Activated CD8-positive, alpha-beta memory T cell treated with anti-CD3 and anti-CD28 coated beads, Interleukin-2, amount 50 U/mL, for 4 hours (primary cell): ENCODE measurements at regions not wholly inside any gene's neighbourhood (a gene's known extent, or its start where the extent isn't known, plus 50 kb on each side); places are given as distances from the start of the nearest gene placed in this dataset.
"Not testable (repeated sequence)": the region's sequence is repeated elsewhere in the genome, so short reads cannot be mapped to it uniquely, and the experiment has no call there.

Experiments used
- DNase-seq: peaks from one replicate; pipeline ENCODE4 v3.0.0-alpha.2; 2020

- no peak for DNase-seq
These were observed 211.1 kb upstream of the XIST start for GRCh38 chrX:74063426-74064155.

- no peak for DNase-seq
These were observed 209.4 kb upstream of the XIST start for GRCh38 chrX:74061879-74062278.

DNA sequence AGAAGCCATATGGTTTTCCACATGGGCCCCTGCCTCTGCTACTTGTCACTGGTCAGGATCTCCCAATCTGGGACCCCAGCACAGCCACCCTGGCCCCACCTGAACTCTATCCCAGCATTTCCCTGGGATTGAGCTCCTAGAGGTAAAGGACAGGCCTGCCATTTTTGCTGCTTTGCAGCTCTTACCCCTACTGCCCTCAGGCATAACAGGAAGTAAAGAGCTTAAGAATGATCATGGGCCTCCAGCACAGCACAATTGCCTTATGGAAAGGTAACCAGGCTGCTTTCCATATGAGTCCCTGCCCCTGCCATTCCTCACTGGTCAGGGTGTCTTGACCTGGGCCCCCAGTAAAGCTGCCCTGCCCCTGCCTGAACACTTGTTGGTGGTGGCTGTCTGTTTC is 196.6 kb upstream of the XIST start:
- DNase-seq: no peak

DNA sequence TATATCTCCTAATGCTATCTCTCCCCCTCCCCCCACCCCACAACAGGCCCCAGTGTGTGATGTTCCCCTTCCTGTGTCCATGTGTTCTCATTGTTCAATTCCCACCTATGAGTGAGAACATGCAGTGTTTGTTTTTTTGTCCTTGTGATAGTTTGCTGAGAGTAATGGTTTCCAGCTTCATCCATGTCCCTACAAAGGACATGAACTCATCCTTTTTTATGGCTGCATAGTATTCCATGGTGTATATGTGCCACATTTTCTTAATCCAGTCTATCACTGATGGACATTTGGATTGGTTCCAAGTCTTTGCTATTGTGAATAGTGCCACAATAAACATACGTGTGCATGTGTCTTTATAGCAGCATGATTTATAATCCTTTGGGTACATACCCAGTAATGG is 181.6 kb upstream of the XIST start:
- not testable (repeated sequence) for DNase-seq

- not testable (repeated sequence) for DNase-seq
These were observed 179.0 kb upstream of the XIST start for GRCh38 chrX:74031527-74031926.

GRCh38 chrX:74030766-74031165 is 178.3 kb upstream of the XIST start:
- DNase-seq: not testable (repeated sequence)

DNA sequence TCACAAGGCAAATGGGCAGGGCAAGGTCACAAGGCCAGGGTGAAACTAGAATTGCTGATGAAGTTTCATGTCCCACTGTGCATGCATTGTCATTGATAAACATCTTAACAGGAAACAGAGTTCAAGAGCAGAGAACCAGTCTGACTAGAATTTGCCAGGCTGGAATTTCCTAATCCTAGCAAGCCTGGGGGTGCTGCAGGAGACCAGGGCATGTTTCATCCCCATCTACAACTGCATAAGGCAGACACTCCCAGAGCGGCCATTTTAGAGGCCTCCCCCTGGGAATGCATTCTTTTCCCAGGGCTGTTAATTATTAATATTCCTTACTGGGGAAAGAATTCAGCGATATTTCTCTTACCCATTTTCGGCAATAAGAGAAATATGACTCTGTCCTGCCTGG is 172.6 kb upstream of the XIST start:
- not testable (repeated sequence) for DNase-seq

DNA sequence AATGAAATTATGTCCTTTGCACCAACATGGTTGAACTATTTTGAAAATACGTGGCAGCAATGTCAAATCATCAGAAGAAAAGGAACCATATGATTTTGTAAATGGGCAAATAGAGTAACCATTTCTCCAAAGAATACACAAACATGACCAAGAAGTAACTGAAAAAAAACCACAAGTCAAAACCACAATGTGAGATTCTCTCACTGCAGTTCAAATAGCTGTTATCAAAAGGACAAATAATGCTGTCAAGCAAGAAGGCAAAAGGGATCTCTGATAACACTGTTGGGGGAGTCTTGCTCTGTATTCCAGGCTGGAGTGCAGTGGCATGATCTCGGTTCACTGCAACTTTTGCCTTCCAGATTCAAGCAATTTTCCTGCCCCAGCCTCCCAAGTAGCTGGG is 170.7 kb upstream of the XIST start:
- DNase-seq: no peak

- DNase-seq: no peak
These were observed 165.7 kb upstream of the XIST start for GRCh38 chrX:74018253-74018652.

DNA sequence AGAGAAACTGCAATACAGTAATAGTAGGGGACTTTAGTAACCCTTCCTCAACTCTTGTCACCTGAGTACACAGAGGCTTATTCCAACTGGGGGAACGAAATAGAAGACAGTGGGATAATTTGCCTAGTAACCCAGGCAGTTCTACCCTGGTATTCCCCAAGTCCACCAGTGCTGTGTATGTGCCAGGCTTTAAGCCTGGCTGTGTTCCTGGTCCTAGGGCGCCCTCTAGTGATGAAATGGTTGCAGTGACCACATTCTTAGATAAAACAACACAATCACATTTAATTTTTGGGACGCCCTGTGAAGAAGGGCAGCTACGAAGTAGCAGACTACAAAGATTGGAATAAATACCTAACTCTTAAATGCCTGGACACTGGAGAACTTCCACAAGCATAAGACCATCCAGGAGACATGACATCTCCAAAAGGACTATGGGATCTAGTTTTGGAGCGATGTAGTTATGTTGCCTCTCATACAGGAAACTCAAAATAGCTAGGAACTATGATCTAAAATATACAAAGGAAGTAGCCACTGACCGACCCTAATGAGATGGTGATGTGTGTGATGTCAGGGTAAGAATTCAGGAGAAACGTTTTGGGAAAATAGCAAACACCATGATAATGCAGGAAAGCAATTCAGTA is 163.0 kb upstream of the XIST start:
- peak; percentile 66 for DNase-seq

DNA sequence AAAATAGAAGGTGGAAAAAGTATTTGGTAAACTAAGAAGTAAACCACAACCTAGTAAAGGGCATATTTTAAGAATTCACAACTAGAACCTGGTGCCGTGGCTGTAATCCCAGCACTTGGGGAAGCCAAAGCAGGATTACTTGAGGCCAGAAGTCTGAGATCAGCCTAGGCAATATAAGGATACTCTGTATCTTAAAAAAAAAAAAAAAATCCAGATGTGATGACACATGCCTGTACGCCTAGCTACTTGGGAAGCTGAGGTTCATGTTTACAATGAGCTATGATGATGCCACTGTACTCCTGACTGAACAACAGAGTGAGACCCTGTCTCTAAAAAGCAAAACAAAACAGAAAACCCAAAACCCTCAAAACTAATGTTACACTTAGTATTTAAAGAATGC is 156.5 kb upstream of the XIST start:
- no peak for DNase-seq

- DNase-seq: no peak
These were observed 139.5 kb upstream of the XIST start for GRCh38 chrX:73992019-73992418.

- no peak for DNase-seq
These were observed 134.7 kb upstream of the XIST start for GRCh38 chrX:73987166-73987565.

DNA sequence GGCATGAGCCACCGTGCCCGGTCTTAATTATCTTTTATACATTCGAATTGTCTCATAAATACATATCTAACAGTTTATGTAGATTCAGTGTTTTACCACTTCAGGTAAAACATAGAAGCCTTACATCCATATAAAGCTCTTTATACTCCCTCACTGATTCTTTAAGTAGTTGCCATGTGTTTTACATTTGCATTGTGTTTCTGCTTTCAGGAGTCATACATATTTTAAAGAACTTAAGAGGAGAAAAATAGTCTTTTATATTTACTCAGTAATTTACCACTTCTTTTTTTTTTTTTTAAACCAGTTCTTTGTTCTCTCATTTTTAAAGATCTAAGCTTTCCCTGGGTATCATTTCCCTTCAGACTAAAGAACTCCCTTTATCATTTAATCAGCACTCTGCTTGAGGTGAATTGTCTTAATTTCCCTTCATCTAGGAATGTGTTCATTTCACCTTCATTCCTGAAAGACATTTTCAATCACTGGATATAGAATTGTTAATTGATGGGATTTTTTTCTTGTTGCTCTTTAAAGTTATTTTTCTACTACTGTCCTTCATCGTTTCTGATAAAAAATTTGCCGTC is 127.1 kb upstream of the XIST start:
- DNase-seq: no peak

GRCh38 chrX:73977542-73978169 is 125.1 kb upstream of the XIST start:
- no peak for DNase-seq

- DNase-seq: not testable (repeated sequence)
These were observed 114.9 kb upstream of the XIST start for GRCh38 chrX:73967461-73967860.

- no peak for DNase-seq
These were observed 113.3 kb upstream of the XIST start for GRCh38 chrX:73965833-73966232.

GRCh38 chrX:73964579-73964978 is 112.1 kb upstream of the XIST start:
- DNase-seq: no peak

GRCh38 chrX:73963682-73964081 is 111.2 kb upstream of the XIST start:
- DNase-seq: no peak

DNA sequence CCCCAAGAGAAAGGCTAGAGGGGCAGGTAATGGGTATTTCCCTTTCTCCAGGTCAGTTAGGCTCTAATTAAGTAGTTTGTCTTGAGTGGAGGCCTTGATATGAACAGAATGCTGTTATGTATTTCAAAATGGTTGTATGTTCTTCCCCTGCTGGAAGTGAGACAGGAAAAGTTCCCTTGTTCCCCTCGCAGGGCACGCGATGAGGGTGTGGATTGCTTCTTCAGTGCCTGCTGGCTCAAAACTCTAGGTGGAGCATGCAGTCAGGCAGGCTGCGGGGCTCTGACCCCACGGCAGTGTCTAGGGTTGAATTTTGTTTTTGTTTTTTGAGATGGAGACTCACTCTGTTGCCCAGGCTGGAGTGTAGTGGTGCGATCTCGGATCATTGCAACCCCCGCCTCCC is 110.4 kb upstream of the XIST start:
- DNase-seq: no peak

DNA sequence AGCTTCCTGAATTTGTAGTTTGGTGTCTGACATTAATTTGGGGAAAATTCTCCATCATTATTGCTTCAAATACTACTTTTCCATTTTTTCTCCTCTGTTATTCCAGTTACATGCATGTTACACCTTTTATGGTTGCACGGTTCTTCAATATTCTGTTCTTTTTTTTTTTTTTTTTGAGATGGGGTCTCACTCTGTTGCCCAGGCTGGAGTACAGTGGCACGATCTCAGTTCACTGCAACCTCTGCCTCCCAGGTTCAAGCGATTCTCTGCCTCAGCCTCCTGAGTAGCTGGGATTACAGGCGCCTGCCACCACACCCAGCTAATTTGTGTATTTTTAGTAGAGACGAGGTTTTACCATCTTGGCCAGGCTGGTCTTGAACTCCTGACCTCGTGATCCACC is 109.4 kb upstream of the XIST start:
- DNase-seq: not testable (repeated sequence)

GRCh38 chrX:73944563-73944908 is 92.0 kb upstream of the XIST start:
- no peak for DNase-seq

DNA sequence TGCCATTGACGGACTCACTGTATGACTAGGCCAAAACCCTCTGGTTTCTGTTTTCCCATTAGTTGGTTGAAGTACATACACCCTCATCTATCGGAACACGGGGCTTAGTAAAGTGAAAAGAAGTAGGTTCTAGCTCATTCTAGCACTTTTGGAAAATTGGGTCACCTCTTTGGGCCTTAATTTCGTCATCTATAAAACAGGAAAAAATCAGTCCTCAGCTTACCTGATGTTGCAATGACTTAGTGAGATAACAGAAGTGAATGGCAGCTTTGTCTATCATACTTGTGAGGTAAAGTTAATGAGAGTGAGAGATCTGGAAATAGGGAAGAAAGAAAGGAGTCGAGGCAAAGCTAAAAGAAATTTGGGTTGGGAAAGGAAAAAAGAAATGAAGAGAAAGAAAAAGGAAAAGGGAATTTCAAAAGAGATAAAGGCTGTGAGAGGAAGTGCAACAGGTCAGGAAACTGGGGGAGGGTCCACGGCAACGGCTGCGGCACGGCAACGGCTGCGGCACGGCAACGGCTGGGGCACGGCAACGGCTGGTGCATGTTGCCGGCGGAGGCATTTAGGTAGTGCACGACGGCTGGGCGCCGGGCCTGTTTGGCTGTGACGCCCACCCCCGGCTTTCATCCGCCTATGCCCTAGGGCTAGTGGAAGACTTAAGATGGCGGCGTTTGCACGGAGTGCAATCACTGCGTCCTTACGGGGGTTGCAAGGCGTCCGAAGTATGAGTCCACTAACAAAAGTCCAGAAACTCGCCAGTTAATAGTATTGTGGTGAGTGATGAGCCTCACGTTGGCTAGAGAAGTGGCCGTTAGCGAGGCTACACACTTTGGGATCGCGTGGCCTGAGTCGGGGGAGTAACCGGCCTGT is 91.4 kb upstream of the XIST start:
- peak; percentile 89 for DNase-seq
